ENCODE measurements at regions not wholly inside any gene's neighbourhood (a gene's known extent, or its start where the extent isn't known, plus 50 kb on each side); places are given as distances from the start of the nearest gene placed in this dataset.
"Not testable (repeated sequence)": the region's sequence is repeated elsewhere in the genome, so short reads cannot be mapped to it uniquely, and the experiment has no call there.

DNA sequence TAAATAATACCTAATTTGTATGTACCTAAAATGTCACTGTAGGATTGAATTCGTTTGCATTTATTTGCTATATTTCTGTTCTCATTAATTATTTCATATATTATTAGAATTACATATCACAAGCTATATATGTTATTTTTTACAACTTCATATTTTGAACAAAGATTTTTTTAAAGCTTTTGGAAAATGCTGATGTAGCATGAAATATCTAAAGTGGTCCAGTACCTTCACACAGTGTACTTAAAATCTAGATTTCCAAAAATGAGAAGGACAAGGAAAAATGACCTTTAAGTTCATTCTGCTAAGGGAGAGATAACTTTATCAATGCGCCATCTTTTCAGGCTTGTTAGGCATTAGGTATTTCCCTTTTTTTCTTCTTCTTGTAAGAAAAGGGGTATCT is 71.8 kb downstream of the LARP7 start:
- DNase-seq, result no peak

DNA sequence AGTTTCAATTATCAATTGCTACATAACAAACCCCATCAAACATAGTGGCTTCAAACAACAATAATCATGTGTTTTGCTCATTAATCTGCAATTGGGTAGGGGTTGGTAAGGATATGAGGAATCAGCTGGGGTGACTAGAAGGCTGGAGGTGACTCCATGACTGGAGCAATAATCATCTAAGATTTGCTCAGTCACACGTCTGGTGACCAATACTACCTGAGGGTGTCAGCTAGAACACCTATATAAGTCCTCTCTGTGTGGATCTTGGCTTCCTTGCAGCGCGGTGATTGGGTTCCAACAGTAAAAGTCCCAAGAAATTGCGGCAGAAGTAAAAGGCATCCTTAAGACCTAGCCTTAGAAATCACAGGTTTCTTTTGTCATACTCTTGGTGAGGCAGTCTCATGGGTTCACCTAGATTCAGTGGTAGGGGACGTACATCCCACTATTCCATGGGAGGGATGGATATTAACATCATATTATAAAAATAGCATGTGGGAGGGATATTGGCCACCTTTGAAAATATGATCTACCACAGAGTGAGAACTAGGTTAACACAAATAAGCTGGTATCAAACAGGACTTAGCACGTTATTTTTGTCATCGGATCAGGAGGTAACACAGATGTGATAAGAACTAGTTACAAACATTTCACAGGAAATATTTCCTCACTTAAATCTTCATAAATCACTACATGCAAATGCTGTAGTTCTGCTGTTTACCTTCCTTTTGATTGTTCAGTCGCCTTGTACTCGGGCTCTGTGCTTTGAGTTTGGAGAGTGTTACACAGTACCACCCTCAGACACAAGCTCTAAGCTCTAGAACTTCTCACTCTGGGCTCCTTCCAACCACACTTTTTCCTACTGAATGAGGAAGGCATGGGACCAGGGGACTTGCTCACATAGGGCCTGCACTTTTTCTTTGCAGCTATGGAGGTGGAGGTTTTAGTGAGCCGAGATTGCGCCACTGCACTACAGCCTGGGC is 78.3 kb downstream of the LARP7 start:
- no peak for DNase-seq

GRCh38 chr4:112717856-112718255 is 80.9 kb downstream of the LARP7 start:
- no peak for DNase-seq

DNA sequence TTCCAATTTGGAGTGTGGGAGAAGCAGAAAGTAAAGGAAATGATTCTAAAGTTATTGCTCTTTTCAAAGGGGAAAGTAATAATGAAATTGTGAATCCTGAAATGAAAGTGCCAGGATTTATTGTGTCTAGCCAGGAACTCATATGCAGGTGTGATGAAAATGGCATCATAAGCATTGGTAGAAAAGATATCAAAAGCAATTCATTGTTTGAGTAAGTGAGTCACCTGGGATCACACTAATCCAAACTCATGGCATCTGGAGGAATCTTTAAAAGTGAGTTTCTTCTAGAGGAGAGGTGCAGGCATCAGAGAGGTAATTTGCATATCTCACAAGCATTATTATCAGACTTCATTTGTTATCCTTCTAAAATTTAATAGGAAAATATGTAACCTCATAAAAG is 84.7 kb downstream of the LARP7 start:
- no peak for DNase-seq

- no peak for DNase-seq
Observed at GRCh38 chr4:112726041-112726440, 89.1 kb downstream of the LARP7 start.

DNA sequence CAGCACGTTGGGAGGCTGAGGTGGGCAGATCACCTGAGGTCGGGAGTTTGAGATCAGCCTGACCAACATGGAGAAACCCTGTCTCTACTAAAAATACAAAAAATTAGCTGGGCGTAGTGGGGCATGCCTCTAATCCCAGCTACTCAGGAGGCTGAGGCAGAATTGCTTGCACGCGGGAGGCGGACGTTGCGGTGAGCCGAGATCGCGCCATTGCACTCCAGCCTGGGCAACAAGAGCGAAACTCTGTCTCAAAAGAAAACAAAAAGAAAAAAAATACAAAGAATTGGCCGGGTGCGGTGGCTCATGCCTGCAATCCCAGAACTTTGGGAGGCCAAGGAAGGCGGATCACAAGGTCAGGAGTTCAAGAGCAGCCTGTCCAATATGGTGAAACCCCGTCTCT is 90.8 kb downstream of the LARP7 start:
- DNase-seq, result not testable (repeated sequence)

DNA sequence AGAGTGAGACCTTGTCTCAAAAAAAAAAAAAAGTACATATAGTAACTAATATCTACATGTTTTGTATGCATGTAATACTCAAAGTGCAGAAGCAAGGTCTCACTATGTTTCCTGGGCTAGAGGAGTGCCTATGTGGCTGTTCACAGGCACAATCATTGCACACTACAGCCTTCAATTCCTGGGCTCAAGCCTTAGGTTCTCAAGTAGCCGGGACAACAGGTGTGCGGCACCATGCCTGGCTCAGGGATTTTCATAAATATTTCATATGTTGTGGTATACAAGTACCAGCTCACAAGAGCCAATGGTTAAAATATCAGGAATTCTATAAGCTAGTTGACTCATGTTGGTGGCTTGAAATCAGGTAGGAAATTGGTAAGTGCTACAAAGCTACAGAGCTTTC is 94.8 kb downstream of the LARP7 start:
- DNase-seq, result no peak

- no peak for DNase-seq
Observed at GRCh38 chr4:112732142-112732541, 95.2 kb downstream of the LARP7 start.

- DNase-seq, result no peak
Observed at GRCh38 chr4:112735474-112735951, 98.6 kb downstream of the LARP7 start.

- DNase-seq, result no peak
Observed at GRCh38 chr4:112736718-112737135, 99.8 kb downstream of the LARP7 start.

GRCh38 chr4:112739442-112739841 is 102.5 kb downstream of the LARP7 start:
- DNase-seq, result no peak

DNA sequence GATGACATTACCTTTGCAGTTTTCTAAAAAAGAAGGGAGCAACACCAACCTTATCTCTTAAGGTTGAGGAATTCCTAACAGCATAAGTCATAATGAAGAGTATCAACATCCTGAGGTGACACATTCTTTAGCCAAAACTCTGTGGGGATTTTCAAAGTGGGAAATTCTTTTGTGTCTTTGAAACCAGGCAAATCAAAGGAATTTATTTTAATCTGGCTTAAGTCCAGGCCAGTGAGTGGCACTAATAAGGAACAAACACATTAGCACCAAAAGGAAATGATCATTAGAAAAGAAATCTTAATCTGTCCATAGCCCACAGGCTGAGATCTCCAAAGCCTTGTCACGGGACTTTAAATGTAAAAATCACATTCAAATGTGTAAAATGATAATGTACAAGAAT is 110.1 kb downstream of the LARP7 start:
- no peak for DNase-seq

DNA sequence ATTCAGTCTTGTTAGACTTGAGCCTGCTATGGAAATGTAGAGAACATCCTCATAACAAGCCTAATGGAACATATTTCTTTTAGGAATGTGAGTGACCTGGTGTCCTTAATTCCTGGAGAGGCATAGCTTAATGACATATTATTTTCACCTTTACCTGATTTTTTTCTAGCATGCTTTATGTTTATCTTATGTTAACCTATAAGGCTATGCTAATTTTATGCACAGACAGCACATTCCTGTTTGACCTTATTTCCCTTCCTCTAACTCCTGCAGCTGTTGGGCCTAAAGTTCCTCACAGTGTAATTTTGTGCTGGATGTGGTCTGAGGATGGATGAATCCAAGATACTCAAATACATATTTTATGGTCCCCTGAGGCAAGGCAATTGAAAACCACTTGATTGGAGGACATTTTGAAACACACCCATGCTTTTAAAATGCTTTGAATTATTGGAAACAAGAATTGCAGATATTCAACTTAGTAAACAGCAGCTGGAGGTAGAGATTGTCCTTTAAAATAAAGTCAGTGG is 111.5 kb downstream of the LARP7 start:
- no peak for DNase-seq

- not testable (repeated sequence) for DNase-seq
Observed at GRCh38 chr4:112750749-112751148, 113.8 kb downstream of the LARP7 start.

- DNase-seq, result no peak
Observed at GRCh38 chr4:112751447-112751846, 114.5 kb downstream of the LARP7 start.

GRCh38 chr4:112752061-112752460 is 115.1 kb downstream of the LARP7 start:
- no peak for DNase-seq

DNA sequence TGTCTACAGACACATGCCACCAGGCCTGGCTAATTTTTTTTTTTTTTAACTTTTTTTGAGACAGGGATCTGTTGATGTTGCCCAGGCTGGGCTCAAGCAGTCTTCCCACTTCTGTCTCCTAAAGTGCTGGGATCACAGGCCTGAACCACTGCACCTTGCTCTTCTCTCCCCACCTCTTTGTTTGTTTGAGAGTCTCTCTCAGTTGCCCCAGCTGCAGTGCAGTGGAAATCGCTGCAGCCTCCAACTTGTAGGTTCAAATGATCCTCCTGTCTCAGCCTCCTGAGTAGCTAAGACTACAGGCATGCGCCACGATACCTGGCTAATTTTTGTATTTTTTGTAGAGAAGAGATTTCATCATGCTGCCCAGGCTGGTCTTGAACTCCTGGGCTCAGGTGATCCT is 115.6 kb downstream of the LARP7 start:
- DNase-seq, result no peak

DNA sequence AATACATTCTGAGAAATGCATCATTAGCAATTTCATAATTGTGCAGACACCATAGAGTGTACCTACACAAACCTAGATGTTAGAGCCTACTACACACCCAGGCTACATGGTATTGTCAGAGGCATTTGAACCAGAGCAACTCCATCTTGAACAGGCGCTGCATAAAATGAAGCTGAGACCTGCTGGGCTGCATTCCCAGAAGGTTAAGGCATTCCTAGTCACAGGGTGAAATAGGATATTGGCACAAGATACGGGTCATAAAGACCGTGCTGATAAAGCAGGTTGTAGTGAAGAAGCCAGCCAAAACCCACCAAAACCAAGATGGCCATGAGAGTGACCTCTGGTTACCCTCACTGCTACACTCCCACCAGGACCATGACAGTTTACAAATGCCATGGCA is 116.4 kb downstream of the LARP7 start:
- no peak for DNase-seq

DNA sequence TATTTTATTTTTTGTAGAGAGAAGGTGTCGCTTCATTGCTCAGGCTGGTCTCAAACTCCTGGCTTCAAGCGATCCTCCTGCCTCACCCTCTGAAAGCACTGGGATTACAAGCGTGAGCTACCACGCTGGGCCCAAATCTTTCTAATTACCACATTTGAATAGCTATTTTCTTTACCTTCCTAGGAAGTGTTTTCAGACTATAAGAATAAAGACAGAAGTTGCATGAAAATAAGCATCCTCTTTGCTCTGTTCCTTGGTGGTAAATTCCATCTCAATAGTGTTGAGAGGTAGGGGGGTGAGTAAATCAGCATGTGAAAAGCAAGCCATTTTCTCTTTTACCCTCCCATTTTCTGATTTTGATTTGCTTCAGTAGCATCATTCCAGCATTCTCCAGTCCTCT is 122.4 kb downstream of the LARP7 start:
- no peak for DNase-seq

GRCh38 chr4:112765317-112765974 is 128.5 kb downstream of the LARP7 start:
- peak; percentile 42 for DNase-seq

DNA sequence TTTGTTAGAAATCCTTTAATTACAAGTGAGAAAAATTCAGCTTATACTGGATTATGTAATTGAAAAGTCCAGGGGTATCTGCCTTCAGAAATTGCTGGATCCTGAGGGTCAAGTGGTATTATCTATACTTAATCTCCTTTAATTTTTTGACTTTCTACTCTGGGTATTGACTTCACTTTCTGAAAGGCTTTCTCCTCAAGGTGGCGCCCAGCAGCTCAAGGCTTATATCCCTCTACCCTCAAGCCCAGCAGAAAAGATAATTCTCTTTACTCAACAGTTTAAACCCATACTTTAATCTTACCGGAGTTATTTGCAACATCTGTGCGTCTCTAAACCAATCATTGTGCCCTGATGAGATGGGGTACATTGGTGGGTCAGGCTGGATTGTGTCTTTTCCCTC is 129.5 kb downstream of the LARP7 start:
- peak; percentile 14 to 18 for DNase-seq

GRCh38 chr4:112767386-112767785 is 130.4 kb downstream of the LARP7 start:
- DNase-seq, result no peak

GRCh38 chr4:112770114-112770513 is 133.2 kb downstream of the LARP7 start:
- no peak for DNase-seq

GRCh38 chr4:112775801-112776200 is 138.9 kb downstream of the LARP7 start:
- no peak for DNase-seq

Measured in AML-193 (cell line).